ENCODE measurements at regions not wholly inside any gene's neighbourhood (a gene's known extent, or its start where the extent isn't known, plus 50 kb on each side); places are given as distances from the start of the nearest gene placed in this dataset.

DNA sequence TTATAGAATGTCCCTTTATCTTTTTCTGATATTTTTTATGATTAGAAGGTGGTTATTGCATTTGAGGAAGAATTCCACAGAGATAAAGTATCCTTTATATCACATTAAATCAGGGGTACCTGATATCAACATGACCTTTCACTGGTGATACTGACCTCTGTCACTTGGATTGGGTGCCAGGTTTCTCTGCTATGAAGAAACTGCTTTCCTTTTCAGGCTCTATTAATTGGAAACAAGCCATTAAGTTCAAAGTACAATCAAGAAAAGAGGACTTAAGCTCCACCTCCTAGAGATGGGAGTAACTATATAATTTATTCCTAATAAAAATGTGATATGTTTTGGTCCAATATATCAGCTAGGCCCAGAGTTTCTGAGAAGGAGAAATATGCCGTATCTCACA is 514.6 kb upstream of the TYRP1 start:
- Histone ChIP-seq H3K4me1 (no peaks in the 10 kb centered on the region), H3K36me3 (no peaks in the 10 kb centered on the region), H3K27ac (no peak overlapping the region), H3K27me3 (no peaks in the 10 kb centered on the region), H3K4me3 (no peak overlapping the region), H3K9me3 (no peaks in the 10 kb centered on the region)
- WGBS: 83% methylated on average over 1 of the region's 1 CpG
- no peak for DNase-seq (ENCODE audit: low spot score in 2 of 2)
- TF ChIP-seq, protein P1, sequence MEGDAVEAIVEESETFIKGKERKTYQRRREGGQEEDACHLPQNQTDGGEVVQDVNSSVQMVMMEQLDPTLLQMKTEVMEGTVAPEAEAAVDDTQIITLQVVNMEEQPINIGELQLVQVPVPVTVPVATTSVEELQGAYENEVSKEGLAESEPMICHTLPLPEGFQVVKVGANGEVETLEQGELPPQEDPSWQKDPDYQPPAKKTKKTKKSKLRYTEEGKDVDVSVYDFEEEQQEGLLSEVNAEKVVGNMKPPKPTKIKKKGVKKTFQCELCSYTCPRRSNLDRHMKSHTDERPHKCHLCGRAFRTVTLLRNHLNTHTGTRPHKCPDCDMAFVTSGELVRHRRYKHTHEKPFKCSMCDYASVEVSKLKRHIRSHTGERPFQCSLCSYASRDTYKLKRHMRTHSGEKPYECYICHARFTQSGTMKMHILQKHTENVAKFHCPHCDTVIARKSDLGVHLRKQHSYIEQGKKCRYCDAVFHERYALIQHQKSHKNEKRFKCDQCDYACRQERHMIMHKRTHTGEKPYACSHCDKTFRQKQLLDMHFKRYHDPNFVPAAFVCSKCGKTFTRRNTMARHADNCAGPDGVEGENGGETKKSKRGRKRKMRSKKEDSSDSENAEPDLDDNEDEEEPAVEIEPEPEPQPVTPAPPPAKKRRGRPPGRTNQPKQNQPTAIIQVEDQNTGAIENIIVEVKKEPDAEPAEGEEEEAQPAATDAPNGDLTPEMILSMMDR (IDR thresholded peaks at IDR 0.05): no peak
- TF ChIP-seq POLR2AphosphoS5 (IDR thresholded peaks at IDR 0.05): no peak
- no peak for TF ChIP-seq EP300 (IDR thresholded peaks at IDR 0.05)
- TF ChIP-seq POLR2A (IDR thresholded peaks at IDR 0.05): no peak

GRCh38 chr9:12182806-12183205 is 510.4 kb upstream of the TYRP1 start:
- no peaks in the 10 kb centered on the region for H3K36me3 ChIP-seq
- no peaks in the 10 kb centered on the region for H3K4me1 ChIP-seq
- WGBS: 97% methylated on average over 1 of the region's 1 CpG
- DNase-seq (ENCODE audit: low spot score in 2 of 2): no peak
- no peaks in the 10 kb centered on the region for H3K27me3 ChIP-seq
- H3K27ac ChIP-seq: no peak overlapping the region
- H3K9me3 ChIP-seq: no peaks in the 10 kb centered on the region
- TF ChIP-seq EP300 (IDR thresholded peaks at IDR 0.05) (no peak), POLR2AphosphoS5 (IDR thresholded peaks at IDR 0.05) (no peak), POLR2A (IDR thresholded peaks at IDR 0.05) (no peak)
- TF ChIP-seq, protein P1 (IDR thresholded peaks at IDR 0.05): no peak
- no peak overlapping the region for H3K4me3 ChIP-seq

GRCh38 chr9:12183321-12183720 is 509.9 kb upstream of the TYRP1 start:
- no peaks in the 10 kb centered on the region for H3K27me3 ChIP-seq
- H3K9me3 ChIP-seq: no peaks in the 10 kb centered on the region
- no peaks in the 10 kb centered on the region for H3K36me3 ChIP-seq
- no peak overlapping the region for H3K27ac ChIP-seq
- H3K4me1 ChIP-seq: no peaks in the 10 kb centered on the region
- no peak for DNase-seq (ENCODE audit: low spot score in 2 of 2)
- 93% methylated on average over 3 of the region's 3 CpGs for WGBS
- TF ChIP-seq, protein P1 (IDR thresholded peaks at IDR 0.05): no peak
- no peak for TF ChIP-seq POLR2AphosphoS5 (IDR thresholded peaks at IDR 0.05)
- no peak for TF ChIP-seq EP300 (IDR thresholded peaks at IDR 0.05)
- no peak for TF ChIP-seq POLR2A (IDR thresholded peaks at IDR 0.05)
- H3K4me3 ChIP-seq: no peak overlapping the region

DNA sequence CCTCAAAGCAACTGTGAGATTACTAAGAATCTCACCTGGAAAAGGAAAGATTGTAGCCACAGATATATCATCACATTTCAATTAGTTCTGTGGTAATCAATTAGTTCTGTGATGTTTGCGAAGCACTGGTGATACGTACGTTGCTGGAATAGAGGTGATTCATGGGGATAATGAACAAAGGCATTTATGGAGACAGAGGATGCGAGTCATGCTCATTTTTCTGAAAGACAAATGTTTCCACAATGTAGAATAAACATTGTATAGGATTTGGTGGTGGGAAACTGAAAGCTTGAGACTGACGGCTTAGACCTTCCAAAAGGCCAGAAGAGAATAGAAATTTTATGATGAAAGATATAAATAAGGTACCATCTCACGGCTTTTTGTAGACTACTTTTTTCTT is 507.3 kb upstream of the TYRP1 start:
- 78% methylated on average over 6 of the region's 6 CpGs for WGBS
- no peaks in the 10 kb centered on the region for H3K27me3 ChIP-seq
- no peak overlapping the region for H3K27ac ChIP-seq
- no peaks in the 10 kb centered on the region for H3K9me3 ChIP-seq
- no peak overlapping the region for H3K4me3 ChIP-seq
- no peaks in the 10 kb centered on the region for H3K4me1 ChIP-seq
- no peaks in the 10 kb centered on the region for H3K36me3 ChIP-seq
- no peak for TF ChIP-seq POLR2AphosphoS5 (IDR thresholded peaks at IDR 0.05)
- TF ChIP-seq, protein P1 (IDR thresholded peaks at IDR 0.05): no peak
- TF ChIP-seq POLR2A (IDR thresholded peaks at IDR 0.05): no peak
- no peak for TF ChIP-seq EP300 (IDR thresholded peaks at IDR 0.05)
- no peak for DNase-seq (ENCODE audit: low spot score in 2 of 2)

- WGBS: 68% methylated on average over 2 of the region's 2 CpGs
- DNase-seq (ENCODE audit: low spot score in 2 of 2): no peak
Observed at GRCh38 chr9:12191630-12192029, 501.6 kb upstream of the TYRP1 start.

More at GRCh38 chr9:12191630-12192029, 501.6 kb upstream of the TYRP1 start:
- H3K4me3 ChIP-seq: no peak overlapping the region
- H3K36me3 ChIP-seq: no peaks in the 10 kb centered on the region
- no peaks in the 10 kb centered on the region for H3K27me3 ChIP-seq
- TF ChIP-seq POLR2AphosphoS5 (IDR thresholded peaks at IDR 0.05): no peak
- no peak for TF ChIP-seq EP300 (IDR thresholded peaks at IDR 0.05)
- TF ChIP-seq, protein P1 (IDR thresholded peaks at IDR 0.05): no peak
- TF ChIP-seq POLR2A (IDR thresholded peaks at IDR 0.05): no peak
- H3K4me1 ChIP-seq: no peaks in the 10 kb centered on the region
- no peak overlapping the region for H3K27ac ChIP-seq
- H3K9me3 ChIP-seq: no peaks in the 10 kb centered on the region

All from suprapubic skin (tissue), 4 donors.